H9 (cell line): ENCODE measurements at regions not wholly inside any gene's neighbourhood (a gene's known extent, or its start where the extent isn't known, plus 50 kb on each side); places are given as distances from the start of the nearest gene placed in this dataset.

ENCODE experiments used
- DNase-seq: peaks from one replicate; pipeline ENCODE4 v3.0.0-alpha.2; 2017
- H2AFZ ChIP-seq: one replicate; pipeline ENCODE4 v1.6.1; 2013; ENCODE audit warnings: mild to moderate bottlenecking, low read length, control low read depth, moderate library complexity
- H2AK5ac ChIP-seq: 2 replicates; pipeline ENCODE4 v1.6.1; 2013; ENCODE audit warnings: low read length, control low read depth, mixed read lengths; ENCODE audit not compliant: insufficient read length
- H2BK120ac ChIP-seq: one replicate; pipeline ENCODE4 v1.6.1; 2013; ENCODE audit warnings: low read depth, mild to moderate bottlenecking, low read length, control low read depth, inconsistent platforms; ENCODE audit not compliant: poor library complexity, severe bottlenecking
- H2BK12ac ChIP-seq: 2 replicates; pipeline ENCODE4 v1.6.1; 2013; ENCODE audit warnings: low read length, control low read depth, mixed read lengths, low read depth; ENCODE audit not compliant: insufficient read length
- H2BK15ac ChIP-seq: 2 replicates; pipeline ENCODE4 v1.6.1; 2013; ENCODE audit warnings: low read depth, low read length, control low read depth
- H2BK20ac ChIP-seq: one replicate; pipeline ENCODE4 v1.6.1; 2013; ENCODE audit warnings: low read depth, mild to moderate bottlenecking, low read length, control low read depth, inconsistent platforms; ENCODE audit not compliant: poor library complexity, severe bottlenecking
- H2BK5ac ChIP-seq: 2 replicates; pipeline ENCODE4 v1.6.1; 2013; ENCODE audit warnings: low read length, control low read depth, mixed read lengths; ENCODE audit not compliant: insufficient read length
- H3K14ac ChIP-seq: 2 replicates; pipeline ENCODE4 v1.6.1; 2013; ENCODE audit warnings: low read length, control low read depth; ENCODE audit not compliant: insufficient read depth
- H3K18ac ChIP-seq: 2 replicates; pipeline ENCODE4 v1.6.1; 2013; ENCODE audit warnings: low read depth, mild to moderate bottlenecking, mixed read lengths, low read length, control low read depth; ENCODE audit not compliant: insufficient read length
- H3K23ac ChIP-seq: 2 replicates; pipeline ENCODE4 v1.6.1; 2013; ENCODE audit warnings: low read length, control low read depth, mixed read lengths, low read depth; ENCODE audit not compliant: insufficient read length
- H3K23me2 ChIP-seq: 2 replicates; pipeline ENCODE4 v1.6.1; 2013; ENCODE audit warnings: low read depth, mild to moderate bottlenecking, mixed read lengths, low read length, control low read depth; ENCODE audit not compliant: insufficient read length, poor library complexity, severe bottlenecking
- H3K27ac ChIP-seq: 2 replicates; pipeline ENCODE4 v1.5.1; 2013; ENCODE audit warnings: low read length, control low read depth, mixed read lengths, low read depth; ENCODE audit not compliant: insufficient read length
- H3K27me3 ChIP-seq: 2 replicates; pipeline ENCODE4 v1.6.1; 2013; ENCODE audit warnings: low read length, control low read depth, inconsistent platforms; ENCODE audit not compliant: insufficient read depth
- H3K4ac ChIP-seq: 2 replicates; pipeline ENCODE4 v1.6.1; 2013; ENCODE audit warnings: low read depth, mild to moderate bottlenecking, control low read depth, inconsistent platforms, low read length, moderate library complexity
- H3K4me1 ChIP-seq: 2 replicates; pipeline ENCODE4 v1.6.1; 2013; ENCODE audit warnings: low read length, control low read depth, inconsistent platforms; ENCODE audit not compliant: insufficient read depth
- H3K4me2 ChIP-seq: 2 replicates; pipeline ENCODE4 v1.6.1; 2013; ENCODE audit warnings: low read length, control low read depth, mixed read lengths; ENCODE audit not compliant: insufficient read length, insufficient read depth
- H3K56ac ChIP-seq: 2 replicates; pipeline ENCODE4 v1.6.1; 2013; ENCODE audit warnings: low read depth, mild to moderate bottlenecking, mixed read lengths, low read length, control low read depth; ENCODE audit not compliant: insufficient read length
- H3K79me1 ChIP-seq: 2 replicates; pipeline ENCODE4 v1.6.1; 2013; ENCODE audit warnings: low read depth, mild to moderate bottlenecking, moderate library complexity, low read length, control low read depth, inconsistent platforms; ENCODE audit not compliant: insufficient read depth, poor library complexity, severe bottlenecking
- H3K79me2 ChIP-seq: 2 replicates; pipeline ENCODE4 v1.6.1; 2013; ENCODE audit warnings: low read length, control low read depth, inconsistent platforms; ENCODE audit not compliant: insufficient read depth
- H3K9ac ChIP-seq: 2 replicates; pipeline ENCODE4 v1.6.1; 2013; ENCODE audit warnings: low read length, control low read depth, mixed read lengths; ENCODE audit not compliant: insufficient read length; ENCODE audit errors: extremely low read depth
- H3K9me3 ChIP-seq: one replicate; pipeline ENCODE4 v1.6.1; 2013; ENCODE audit warnings: low read depth, low read length, inconsistent platforms; ENCODE audit not compliant: control insufficient read depth
- H3T11ph ChIP-seq: one replicate; pipeline ENCODE4 v1.6.1; 2013; ENCODE audit warnings: mild to moderate bottlenecking, low read length, control low read depth, inconsistent platforms
- H4K20me1 ChIP-seq: one replicate; pipeline ENCODE4 v1.6.1; 2013; ENCODE audit not compliant: control insufficient read depth, insufficient read length, insufficient read depth
- H4K5ac ChIP-seq: 2 replicates; pipeline ENCODE4 v1.6.1; 2013; ENCODE audit warnings: low read depth, mild to moderate bottlenecking, mixed read lengths, low read length, control low read depth; ENCODE audit not compliant: insufficient read length
- H4K8ac ChIP-seq: replicated peaks from 2 replicates; pipeline ENCODE4 v1.6.1; 2013; ENCODE audit warnings: low read length, control low read depth, mixed read lengths, low read depth; ENCODE audit not compliant: insufficient read length
- H4K91ac ChIP-seq: 2 replicates; pipeline ENCODE4 v1.6.1; 2013; ENCODE audit warnings: low read depth, mild to moderate bottlenecking, moderate library complexity, mixed read lengths, low read length, control low read depth; ENCODE audit not compliant: insufficient read length
- H3K27ac Mint-ChIP-seq, 3 experiments: 2 replicates in 2 of 3; 3 replicates in 1 of 3; pipeline ENCODE4 v1.8.0; 2020 to 2021; ENCODE audit warnings: mixed read lengths in 3 of 3, mild to moderate bottlenecking in 1 of 3, moderate library complexity in 1 of 3
- H3K27me3 Mint-ChIP-seq: 2 replicates; pipeline ENCODE4 v1.8.0; 2021; ENCODE audit warnings: low read depth, mild to moderate bottlenecking, moderate library complexity, mixed read lengths
- H3K36me3 Mint-ChIP-seq, 3 experiments: 2 replicates in 2 of 3; 3 replicates in 1 of 3; pipeline ENCODE4 v1.8.0; 2020 to 2021; ENCODE audit warnings: low read depth in 3 of 3, mixed read lengths in 3 of 3; ENCODE audit not compliant: insufficient read depth in 1 of 3
- H3K4me1 Mint-ChIP-seq, 2 experiments: 2 replicates each; pipeline ENCODE4 v1.8.0; 2020; ENCODE audit warnings: mixed read lengths in 2 of 2
- H3K4me3 Mint-ChIP-seq, 2 experiments: 2 replicates in 1 of 2; 3 replicates in 1 of 2; pipeline ENCODE4 v1.8.0; 2020 to 2021; ENCODE audit warnings: mild to moderate bottlenecking in 2 of 2, mixed read lengths in 2 of 2, moderate library complexity in 1 of 2
- H3K9me3 Mint-ChIP-seq, 2 experiments: 2 replicates in 1 of 2; 3 replicates in 1 of 2; pipeline ENCODE4 v1.8.0; 2020; ENCODE audit warnings: mild to moderate bottlenecking in 2 of 2, mixed read lengths in 2 of 2, moderate library complexity in 1 of 2
- CTCF ChIP-seq: fragments of 200-600 bp; sonication (generic); conservative IDR thresholded peaks from 3 replicates; pipeline ENCODE4 v1.8.0; 2021; ENCODE audit warnings: antibody characterized with exemption, mild to moderate bottlenecking
- WGBS: extraction: QIAGEN DNeasy Blood & Tissue Kit; methylation state at CpG from one replicate; pipeline ENCODE4 v1.1.7; 2013; ENCODE audit warnings: missing lambda C conversion rate, low lambda C conversion rate, mixed read lengths; ENCODE audit not compliant: insufficient read length; ENCODE audit errors: extremely low coverage; 5-methylcytosine and 5-hydroxymethylcytosine counted together

- no peak overlapping the region for H3K27ac ChIP-seq
- H3K27ac Mint-ChIP-seq, result no peak overlapping the region
- H3K79me1 ChIP-seq, result no peaks in the 10 kb centered on the region
- no peak overlapping the region for H2BK5ac ChIP-seq
- no peak for TF ChIP-seq CTCF
- H4K8ac ChIP-seq, result no peak overlapping the region
- H3K4ac ChIP-seq, result no peak overlapping the region
- H3K4me2 ChIP-seq, result no peak overlapping the region
- no peaks in the 10 kb centered on the region for H3K79me2 ChIP-seq
- peaks cover 2 to 6% of the 10 kb centered on the region in 2 experiments for H3K9me3 Mint-ChIP-seq
- no peak overlapping the region for H4K5ac ChIP-seq
- H3K27me3 ChIP-seq, result no peaks in the 10 kb centered on the region
- H2BK20ac ChIP-seq, result no peak overlapping the region
- no peak overlapping the region for H3K18ac ChIP-seq
- no peak overlapping the region for H2BK15ac ChIP-seq
- H3K4me1 Mint-ChIP-seq, result peaks cover 12 to 18% of the 10 kb centered on the region in 2 experiments
- no peak overlapping the region for H3T11ph ChIP-seq
- no peak overlapping the region for H2AFZ ChIP-seq
- H3K23ac ChIP-seq, result no peak overlapping the region
- no peaks in the 10 kb centered on the region for H3K23me2 ChIP-seq
- peaks cover 3% of the 10 kb centered on the region; the same call in 1 of the 2 replicates for H3K4me1 ChIP-seq
- no peak overlapping the region for H2BK120ac ChIP-seq
- peaks cover under 1 to 8% (median 6%) of the 10 kb centered on the region in 3 experiments; a peak in 6 of 7 replicates for H3K36me3 Mint-ChIP-seq
- no peak overlapping the region for H3K9ac ChIP-seq
- no peak for DNase-seq
- H2AK5ac ChIP-seq, result no peak overlapping the region
- no peak overlapping the region for H4K91ac ChIP-seq
- H2BK12ac ChIP-seq, result no peak overlapping the region
- H3K56ac ChIP-seq, result no peak overlapping the region
- H3K9me3 ChIP-seq, result no peaks in the 10 kb centered on the region
- no peaks in the 10 kb centered on the region for H4K20me1 ChIP-seq
- no peaks in the 10 kb centered on the region for H3K27me3 Mint-ChIP-seq
- H3K14ac ChIP-seq, result no peak overlapping the region
- no peak overlapping the region for H3K4me3 Mint-ChIP-seq
- WGBS, result no CpG with 5 or more reads among the region's 4 CpGs
Observed at GRCh38 chr3:181932039-181932438, 220.3 kb downstream of the SOX2 start.
